ENCODE measurements at regions not wholly inside any gene's neighbourhood (a gene's known extent, or its start where the extent isn't known, plus 50 kb on each side); places are given as distances from the start of the nearest gene placed in this dataset.
A peak's percentile ranks its signal among the peaks of the same experiment; 100 is the strongest.

- no peak overlapping the region for H3K4me3 ChIP-seq
- TF ChIP-seq, protein P1, sequence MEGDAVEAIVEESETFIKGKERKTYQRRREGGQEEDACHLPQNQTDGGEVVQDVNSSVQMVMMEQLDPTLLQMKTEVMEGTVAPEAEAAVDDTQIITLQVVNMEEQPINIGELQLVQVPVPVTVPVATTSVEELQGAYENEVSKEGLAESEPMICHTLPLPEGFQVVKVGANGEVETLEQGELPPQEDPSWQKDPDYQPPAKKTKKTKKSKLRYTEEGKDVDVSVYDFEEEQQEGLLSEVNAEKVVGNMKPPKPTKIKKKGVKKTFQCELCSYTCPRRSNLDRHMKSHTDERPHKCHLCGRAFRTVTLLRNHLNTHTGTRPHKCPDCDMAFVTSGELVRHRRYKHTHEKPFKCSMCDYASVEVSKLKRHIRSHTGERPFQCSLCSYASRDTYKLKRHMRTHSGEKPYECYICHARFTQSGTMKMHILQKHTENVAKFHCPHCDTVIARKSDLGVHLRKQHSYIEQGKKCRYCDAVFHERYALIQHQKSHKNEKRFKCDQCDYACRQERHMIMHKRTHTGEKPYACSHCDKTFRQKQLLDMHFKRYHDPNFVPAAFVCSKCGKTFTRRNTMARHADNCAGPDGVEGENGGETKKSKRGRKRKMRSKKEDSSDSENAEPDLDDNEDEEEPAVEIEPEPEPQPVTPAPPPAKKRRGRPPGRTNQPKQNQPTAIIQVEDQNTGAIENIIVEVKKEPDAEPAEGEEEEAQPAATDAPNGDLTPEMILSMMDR (IDR thresholded peaks at IDR 0.05), result no peak
- no peak for DNase-seq
- no peaks in the 10 kb centered on the region for H3K36me3 ChIP-seq
- no peaks in the 10 kb centered on the region for H3K9me3 ChIP-seq
- H3K27ac ChIP-seq, result no peak overlapping the region
- no peaks in the 10 kb centered on the region for H3K27me3 ChIP-seq (ENCODE audit: low read depth)
- intact Hi-C loops (cut with DNase I), result no loop called here
- H3K4me1 ChIP-seq, result no peaks in the 10 kb centered on the region
- no peak for ATAC-seq
These were observed 431.3 kb upstream of the SMIM21 start for GRCh38 chr18:75858754-75859153.

DNA sequence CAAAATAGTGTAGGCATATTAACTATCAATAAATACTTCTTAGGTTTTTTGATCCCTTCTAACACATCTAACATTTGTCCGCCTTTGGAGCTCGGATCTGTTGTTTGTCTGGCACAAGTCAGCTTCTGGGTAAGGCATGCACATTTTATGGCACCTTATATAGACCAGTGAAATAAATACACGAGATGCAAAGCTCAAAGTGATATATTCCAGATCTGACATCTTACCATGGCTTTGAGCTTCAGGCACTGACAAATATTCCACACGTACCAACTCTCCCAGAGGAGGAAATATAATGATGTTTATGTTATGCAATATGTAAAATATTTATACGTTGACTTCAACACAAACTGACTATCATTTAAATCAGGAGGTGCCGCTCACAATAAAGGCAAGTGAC, 430.1 kb upstream of the SMIM21 start:
- H3K27ac ChIP-seq, result no peak overlapping the region
- no peaks in the 10 kb centered on the region for H3K36me3 ChIP-seq
- no peaks in the 10 kb centered on the region for H3K9me3 ChIP-seq
- H3K27me3 ChIP-seq (ENCODE audit: low read depth), result no peaks in the 10 kb centered on the region
- intact Hi-C loops (cut with DNase I), result no loop called here
- no peak overlapping the region for H3K4me3 ChIP-seq
- no peaks in the 10 kb centered on the region for H3K4me1 ChIP-seq
- ATAC-seq (no peak), DNase-seq (no peak)
- TF ChIP-seq, protein P1 (IDR thresholded peaks at IDR 0.05), result no peak

- Histone ChIP-seq H3K27me3 (ENCODE audit: low read depth) (no peaks in the 10 kb centered on the region), H3K36me3 (no peaks in the 10 kb centered on the region), H3K4me1 (no peaks in the 10 kb centered on the region), H3K9me3 (no peaks in the 10 kb centered on the region), H3K27ac (no peak overlapping the region), H3K4me3 (no peak overlapping the region)
- DNase-seq (no peak), ATAC-seq (no peak)
- TF ChIP-seq, protein P1 (IDR thresholded peaks at IDR 0.05), result no peak
- intact Hi-C loops (cut with DNase I), result no loop called here
These were observed 427.3 kb upstream of the SMIM21 start for GRCh38 chr18:75854808-75855207.

- Histone ChIP-seq H3K27me3 (ENCODE audit: low read depth) (no peaks in the 10 kb centered on the region), H3K36me3 (no peaks in the 10 kb centered on the region), H3K4me3 (no peak overlapping the region), H3K4me1 (no peaks in the 10 kb centered on the region), H3K9me3 (no peaks in the 10 kb centered on the region), H3K27ac (no peak overlapping the region)
- intact Hi-C loops (cut with DNase I), result no loop called here
- no peak for DNase-seq
- TF ChIP-seq, protein P1 (IDR thresholded peaks at IDR 0.05), result peak; percentile 29
- no peak for ATAC-seq
These were observed 426.7 kb upstream of the SMIM21 start for GRCh38 chr18:75854174-75854573.

DNA sequence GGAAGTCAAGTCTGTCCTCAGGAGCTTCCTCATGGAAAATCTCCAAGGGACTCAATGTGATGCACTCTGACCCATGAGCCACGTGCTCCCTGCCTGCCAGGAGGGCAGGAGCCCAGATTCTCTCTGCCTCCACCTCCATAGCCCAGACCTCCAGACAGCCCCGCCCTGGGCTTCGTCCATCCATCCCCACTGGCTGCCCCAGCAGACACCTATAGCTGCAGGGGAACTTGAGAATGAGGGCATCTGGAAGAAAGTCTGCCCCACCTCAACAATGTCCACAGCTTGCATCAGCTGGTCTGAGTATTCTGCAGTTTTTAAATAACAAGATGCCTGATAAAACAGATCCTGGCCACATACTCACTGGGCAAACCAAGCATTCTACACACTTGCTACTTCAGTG, 418.8 kb upstream of the SMIM21 start:
- intact Hi-C loops (cut with DNase I), result no loop called here
- ATAC-seq, result no peak
- TF ChIP-seq, protein P1 (IDR thresholded peaks at IDR 0.05), result no peak
- no peaks in the 10 kb centered on the region for H3K27me3 ChIP-seq (ENCODE audit: low read depth)
- H3K27ac ChIP-seq, result no peak overlapping the region
- no peaks in the 10 kb centered on the region for H3K4me1 ChIP-seq
- H3K36me3 ChIP-seq, result no peaks in the 10 kb centered on the region
- no peak overlapping the region for H3K4me3 ChIP-seq
- H3K9me3 ChIP-seq, result no peaks in the 10 kb centered on the region
- DNase-seq, result no peak

DNA sequence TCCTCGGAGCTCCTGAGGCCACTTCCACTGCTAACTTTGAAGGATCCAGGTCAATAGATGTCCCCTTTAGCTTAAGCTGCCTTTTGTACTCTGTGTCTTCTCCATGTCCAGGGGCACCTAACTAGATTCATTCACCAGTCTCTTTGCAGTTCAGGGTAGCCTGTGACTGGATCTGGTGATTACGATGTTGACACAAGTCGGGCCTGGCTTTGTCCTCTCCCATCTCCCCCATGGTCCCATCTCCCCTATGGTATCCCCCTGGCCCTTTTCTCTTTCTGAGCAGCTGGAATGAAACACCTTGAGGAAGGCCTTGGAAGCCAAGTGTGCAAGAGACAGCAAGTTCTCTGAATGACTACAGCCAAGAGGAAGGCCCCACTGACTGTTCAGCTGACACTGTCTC, 417.9 kb upstream of the SMIM21 start:
- no peak for DNase-seq
- H3K4me3 ChIP-seq, result no peak overlapping the region
- ATAC-seq, result no peak
- no peaks in the 10 kb centered on the region for H3K36me3 ChIP-seq
- H3K27ac ChIP-seq, result no peak overlapping the region
- intact Hi-C loops (cut with DNase I), result no loop called here
- TF ChIP-seq, protein P1 (IDR thresholded peaks at IDR 0.05), result no peak
- no peaks in the 10 kb centered on the region for H3K27me3 ChIP-seq (ENCODE audit: low read depth)
- H3K9me3 ChIP-seq, result no peaks in the 10 kb centered on the region
- no peaks in the 10 kb centered on the region for H3K4me1 ChIP-seq

Data from lower lobe of right lung (tissue), 2 donors.